Suppressor macrophage treated with lipopolysaccharide for 4 hours (primary cell): ENCODE measurements at regions not wholly inside any gene's neighbourhood (a gene's known extent, or its start where the extent isn't known, plus 50 kb on each side); places are given as distances from the start of the nearest gene placed in this dataset.

Experiments used
- DNase-seq: peaks from one replicate; pipeline ENCODE4 v3.0.0-alpha.2; 2020

DNA sequence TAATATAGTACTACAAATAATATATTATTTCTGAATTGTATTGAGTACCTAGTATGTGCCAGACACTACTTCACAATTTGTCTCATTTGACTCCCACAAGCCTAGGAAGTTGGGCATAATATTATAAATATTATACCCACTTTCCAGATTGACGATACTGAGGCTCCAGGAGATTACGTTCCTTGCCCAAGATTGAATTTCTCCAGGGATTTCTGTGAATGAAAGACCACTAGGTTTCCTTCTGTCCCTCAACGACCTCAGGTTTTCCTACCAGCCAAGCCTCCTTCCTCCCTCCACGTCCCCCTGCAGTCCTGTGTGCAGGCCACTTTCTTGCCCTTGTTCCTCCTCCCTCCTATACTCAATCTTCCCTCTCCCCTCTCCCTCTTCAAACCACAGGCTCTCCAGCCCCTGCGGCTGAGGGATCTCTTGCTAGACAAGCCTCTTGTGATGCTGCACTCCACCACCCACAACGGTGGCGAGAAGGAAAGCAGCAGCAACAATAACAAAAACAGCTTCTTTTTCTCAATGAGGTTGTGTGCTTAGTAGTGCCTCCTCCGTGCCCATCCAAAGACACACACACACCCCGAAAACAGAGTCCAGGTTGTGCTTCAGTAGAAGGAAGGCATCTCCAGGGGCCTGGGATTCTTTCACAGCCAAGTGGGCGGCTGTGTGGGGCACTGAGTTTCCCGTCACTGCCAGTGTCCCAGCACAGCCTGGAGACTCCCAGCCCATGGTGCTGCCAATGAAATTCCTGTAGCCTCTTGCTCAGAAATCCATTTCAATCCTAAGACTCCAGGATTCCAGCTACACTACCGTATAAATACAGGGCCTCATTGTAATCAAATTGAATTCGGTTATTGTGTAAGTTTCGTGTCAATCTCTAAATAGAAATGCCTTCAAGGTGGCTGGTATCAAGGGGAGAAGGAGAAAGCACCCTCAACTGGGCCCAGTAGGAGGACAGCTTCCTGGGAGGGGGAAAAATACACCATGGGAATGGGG, 94.4 kb downstream of the NCR2 start:
- no peak for DNase-seq

DNA sequence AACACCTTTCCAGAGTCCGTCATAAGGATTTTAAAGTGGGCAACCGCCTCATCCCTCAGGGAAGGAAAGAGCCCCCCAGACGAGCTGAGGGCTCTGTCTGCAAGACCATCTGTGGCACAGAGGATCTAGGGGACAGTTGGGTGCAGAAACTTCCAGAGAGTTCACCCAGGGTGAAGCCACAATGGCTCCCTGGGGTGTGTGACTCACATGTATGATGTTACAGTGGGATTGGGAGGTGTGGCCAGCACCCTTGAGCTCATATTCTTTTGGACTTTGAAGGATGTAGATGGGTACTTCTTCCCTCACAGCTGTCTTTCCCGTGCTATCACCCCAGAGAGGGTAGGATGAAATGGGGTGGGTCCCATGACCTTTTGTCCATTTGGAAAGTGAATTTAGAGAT, 95.5 kb downstream of the NCR2 start:
- peak; percentile 49 for DNase-seq

- DNase-seq, result no peak
These were observed 96.9 kb downstream of the NCR2 start for GRCh38 chr6:41432280-41432679.

- DNase-seq, result no peak
These were observed 99.5 kb downstream of the NCR2 start for GRCh38 chr6:41434803-41435481.

DNA sequence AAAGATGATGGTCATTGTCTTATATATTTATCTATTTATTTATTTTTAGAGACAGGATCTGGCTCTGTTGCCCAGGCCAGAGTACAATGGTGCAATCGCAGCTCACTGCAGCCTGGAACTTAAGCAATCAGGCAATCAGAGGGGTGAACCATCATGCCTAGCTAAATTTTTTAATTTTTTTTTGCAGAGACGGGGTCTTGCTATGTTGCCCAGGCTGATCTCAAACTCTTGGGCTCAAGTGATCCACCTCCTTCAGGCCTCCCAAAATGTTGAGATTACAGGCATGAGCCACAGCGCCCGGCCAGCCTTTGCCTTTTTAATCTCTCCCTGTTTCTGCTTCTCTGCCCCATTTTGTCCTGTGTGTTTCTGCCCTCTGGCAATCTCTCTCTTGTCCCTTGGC, 102.2 kb downstream of the NCR2 start:
- DNase-seq, result no peak

- no peak for DNase-seq
These were observed 103.3 kb downstream of the NCR2 start for GRCh38 chr6:41438746-41439145.

DNA sequence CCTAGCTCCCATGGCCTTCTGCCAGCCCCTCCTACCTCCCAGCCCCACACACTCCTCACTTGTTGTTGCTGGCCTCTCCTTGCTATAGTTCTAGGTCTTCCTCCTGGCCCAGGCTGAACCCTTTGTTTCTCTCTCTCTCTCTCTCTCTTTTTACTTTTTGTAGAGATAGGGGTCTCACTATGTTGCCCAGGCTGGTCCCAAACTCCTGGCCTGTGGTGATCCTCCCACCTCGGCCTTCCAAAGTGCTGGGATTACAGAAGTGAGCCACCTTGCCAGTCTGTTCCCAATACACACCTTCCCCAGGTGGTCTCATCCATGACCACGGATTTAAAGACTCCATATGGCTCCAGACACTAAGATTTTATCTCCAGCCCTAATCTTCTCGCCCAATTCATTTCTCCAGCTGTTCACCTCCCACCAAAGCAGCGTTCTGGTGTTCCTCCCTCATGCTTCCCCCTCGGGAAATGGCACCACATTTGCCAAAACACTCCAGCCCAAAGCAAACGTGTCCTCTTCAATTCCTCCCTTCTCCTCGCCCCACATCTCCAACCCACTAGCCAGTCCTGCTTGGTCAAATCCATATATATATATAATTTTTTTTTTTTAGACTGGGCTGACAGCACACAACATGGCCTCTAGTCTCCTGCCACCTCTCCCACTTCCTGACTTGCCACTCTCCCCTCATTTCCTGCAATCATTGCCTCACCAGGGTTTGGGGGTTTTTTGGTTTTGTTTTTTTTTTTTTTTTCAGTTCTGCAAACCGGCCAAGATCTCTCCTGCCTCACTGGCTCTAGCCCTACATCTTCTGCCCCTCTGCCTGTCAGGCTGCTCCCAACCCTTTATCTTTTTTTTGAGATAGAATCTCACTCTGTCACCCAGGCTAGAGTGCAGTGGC, 104.4 kb downstream of the NCR2 start:
- DNase-seq, result peak; percentile 70

DNA sequence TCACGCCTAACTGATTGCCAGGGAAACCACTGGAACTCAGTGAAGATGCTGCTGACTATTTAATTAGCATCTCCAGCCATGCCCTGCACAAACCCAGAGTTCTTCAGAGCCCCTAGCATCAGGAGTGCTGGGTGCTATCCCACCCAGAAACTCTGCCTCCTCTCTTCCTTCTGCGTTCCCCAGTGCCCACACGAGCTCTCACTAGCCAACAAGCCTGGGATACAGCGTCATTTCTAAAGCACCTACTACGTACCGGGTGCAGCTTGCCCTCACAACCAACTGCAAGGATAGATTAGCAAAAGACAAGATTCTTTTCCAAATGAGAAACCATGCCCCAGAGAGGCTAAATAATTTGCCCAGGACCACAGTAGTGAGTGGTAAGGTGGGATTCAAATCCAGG, 105.2 kb upstream of the FOXP4 start:
- DNase-seq, result no peak

DNA sequence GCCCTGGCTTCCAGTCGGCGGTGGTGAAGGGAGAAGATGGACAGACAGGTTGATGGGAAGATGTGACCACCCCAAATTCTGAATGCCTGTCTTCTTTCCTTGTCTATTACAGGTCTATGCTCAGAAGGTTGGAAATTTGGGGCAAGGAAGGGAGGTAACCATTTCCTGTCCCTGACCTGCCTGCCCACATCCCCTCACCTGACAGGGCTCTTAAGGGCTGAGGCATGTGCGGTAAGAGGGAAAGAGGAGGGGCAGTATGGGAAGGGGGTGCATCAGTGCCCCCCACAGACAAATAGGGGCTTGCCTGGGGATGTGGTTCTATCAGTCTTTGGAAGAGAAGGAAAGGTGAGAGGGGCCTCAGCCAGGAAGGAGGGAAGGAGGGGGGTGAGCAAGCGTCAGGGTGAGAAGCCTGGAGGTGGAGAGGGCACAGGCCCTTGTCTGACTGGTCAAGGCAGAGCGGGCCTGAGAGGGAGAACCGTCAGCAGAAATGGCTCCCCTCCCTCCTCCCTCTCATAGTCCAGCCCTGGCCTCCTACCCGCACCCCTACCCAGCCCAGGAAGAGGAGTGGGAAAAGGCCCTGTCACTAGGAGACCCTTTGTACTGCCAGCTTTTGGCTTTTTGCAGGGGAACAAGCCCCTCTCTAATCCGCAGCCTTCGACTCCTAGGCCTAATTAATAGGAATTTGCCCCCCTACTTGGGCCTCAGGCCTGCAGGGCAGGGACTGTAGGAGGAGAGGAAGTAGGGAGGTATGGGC, 104.4 kb upstream of the FOXP4 start:
- no peak for DNase-seq

- DNase-seq, result no peak
These were observed 103.9 kb upstream of the FOXP4 start for GRCh38 chr6:41442352-41442672.

- no peak for DNase-seq
These were observed 103.2 kb upstream of the FOXP4 start for GRCh38 chr6:41442800-41443501.

DNA sequence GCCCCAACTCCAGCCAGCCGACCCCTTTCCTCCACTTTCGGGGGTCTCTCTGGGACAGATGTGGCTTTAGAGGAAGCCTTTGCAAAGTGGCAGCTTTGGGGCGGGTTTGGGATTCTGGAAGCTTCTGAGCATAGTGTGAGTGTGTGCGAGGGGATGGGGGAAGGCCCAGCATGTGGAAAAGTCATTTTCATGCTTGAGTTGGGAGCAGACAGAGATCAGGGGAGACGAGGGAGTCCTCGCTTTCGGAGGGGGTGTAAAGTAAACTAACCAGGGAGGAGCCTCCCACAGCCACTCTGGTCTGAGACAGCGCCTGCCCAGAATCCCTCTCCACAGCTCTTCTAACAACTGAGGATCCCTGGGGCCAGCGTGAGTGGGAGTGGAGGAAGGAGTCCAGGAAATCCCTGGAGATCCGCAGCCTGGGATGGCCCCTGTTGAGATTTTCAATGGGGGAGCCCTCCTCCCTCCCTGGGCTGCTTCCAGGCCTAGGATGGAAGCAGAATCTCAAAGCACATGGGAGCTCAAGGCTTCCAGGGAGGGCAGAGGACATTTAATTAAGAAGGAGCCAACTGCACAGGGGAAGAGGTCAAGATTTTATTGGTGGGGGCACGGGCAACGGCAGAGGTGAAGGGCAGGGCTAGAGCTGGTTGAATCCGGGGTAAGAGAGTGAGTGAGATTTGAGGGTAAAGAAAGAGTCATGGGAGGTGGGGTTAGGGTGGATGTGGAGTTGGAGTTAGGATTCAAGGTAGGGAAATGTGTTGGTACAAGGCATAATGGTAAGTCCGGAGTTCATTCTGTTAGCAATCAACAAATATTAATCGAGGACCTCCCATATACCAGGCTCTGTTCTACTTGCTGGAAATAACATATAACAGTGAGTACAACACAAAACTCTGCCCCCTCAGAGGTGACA, 102.3 kb upstream of the FOXP4 start:
- DNase-seq, result no peak

GRCh38 chr6:41445261-41445660, 100.9 kb upstream of the FOXP4 start:
- DNase-seq, result no peak

DNA sequence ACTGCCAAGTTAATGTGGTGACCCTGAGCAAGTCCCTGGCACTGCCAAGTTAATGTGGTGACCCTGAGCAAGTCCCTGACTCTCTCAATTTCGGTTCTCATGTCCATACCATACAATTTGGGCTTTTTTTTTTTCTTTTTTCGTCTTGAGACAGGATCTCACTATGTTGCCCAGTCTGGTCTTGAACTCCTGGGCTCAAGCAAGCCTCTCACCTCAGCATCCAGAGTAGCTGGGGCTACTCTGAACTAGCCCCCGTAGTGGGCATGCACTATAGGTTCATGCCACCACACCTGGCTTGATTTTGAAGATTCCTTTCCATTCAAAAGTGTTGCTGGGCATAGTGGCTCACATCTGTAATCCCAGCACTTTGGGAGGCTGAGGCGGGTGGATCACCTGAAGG, 100.0 kb upstream of the FOXP4 start:
- no peak for DNase-seq

- DNase-seq, result no peak
These were observed 99.2 kb upstream of the FOXP4 start for GRCh38 chr6:41446907-41447545.

DNA sequence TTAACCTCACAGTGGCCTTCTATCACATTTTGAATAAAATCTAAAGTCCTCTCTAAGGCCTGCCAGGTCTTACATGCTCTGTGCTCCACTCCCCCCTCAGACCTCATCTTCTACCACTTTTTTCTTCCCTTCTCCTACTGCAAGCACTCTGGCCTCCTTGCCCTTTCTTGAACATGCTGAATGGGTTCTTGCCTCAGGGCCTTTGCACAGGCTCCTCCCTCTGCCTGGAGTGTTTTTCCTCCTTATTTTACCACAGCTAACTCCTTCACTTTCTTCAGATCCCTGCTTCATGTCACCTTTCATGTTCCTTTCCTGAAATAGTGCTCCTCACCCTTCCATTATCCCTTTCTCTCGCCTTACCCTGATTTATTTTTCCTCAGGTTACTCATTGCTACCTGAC, 97.9 kb upstream of the FOXP4 start:
- DNase-seq, result no peak

GRCh38 chr6:41449399-41450245, 96.6 kb upstream of the FOXP4 start:
- DNase-seq, result no peak

DNA sequence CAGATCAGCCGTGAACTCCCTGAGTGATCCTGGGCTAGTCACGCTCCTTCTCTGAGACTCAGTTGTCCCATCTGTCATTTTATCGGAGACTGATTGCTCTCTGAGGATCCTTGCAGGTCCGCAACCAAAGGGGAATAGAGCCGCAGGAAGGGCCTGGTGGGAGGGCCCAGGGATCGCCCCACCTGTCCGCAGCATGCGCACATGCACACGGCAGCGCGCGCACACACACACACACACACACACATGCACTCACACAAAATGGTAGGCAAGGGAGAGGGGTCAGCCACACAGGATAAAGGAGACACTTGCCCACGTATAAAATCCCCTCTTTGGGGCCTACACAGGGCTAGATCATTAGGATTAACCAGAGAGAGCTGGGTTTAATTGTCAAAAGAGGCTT, 95.6 kb upstream of the FOXP4 start:
- no peak for DNase-seq

DNA sequence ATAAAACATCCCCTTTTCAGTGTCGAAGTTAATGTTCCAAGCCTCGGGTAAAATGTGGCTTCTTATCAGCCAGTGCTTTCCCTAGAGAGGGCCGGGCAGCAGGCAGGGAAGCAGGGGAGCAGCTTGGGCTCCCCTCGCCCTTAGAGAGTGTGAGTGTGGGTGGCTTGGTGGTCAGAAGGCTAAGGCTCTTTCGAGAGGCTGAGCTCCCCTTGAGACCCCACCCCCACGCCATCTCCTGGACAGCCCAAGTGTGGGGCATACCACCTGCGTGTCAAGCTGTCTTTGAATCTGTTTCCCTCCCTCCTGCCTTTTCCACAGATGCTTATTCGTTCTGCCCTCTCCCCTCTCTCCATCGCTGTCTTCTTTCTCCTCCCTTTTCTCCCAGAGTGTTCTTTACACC, 95.1 kb upstream of the FOXP4 start:
- DNase-seq, result no peak
